ENCODE measurements at regions not wholly inside any gene's neighbourhood (a gene's known extent, or its start where the extent isn't known, plus 50 kb on each side); places are given as distances from the start of the nearest gene placed in this dataset.

- no peaks in the 10 kb centered on the region for H3K36me3 ChIP-seq (ENCODE audit: control insufficient read depth, insufficient read depth, low read length)
- H3K27me3 ChIP-seq (ENCODE audit: control insufficient read depth, insufficient read depth, low read length): no peaks in the 10 kb centered on the region
- TF ChIP-seq CTCF (IDR thresholded peaks at IDR 0.05; ENCODE audit: insufficient read depth, low read length, poor library complexity, severe bottlenecking): no peak
- DNase-seq (ENCODE audit: low read depth): no peak
- no peak overlapping the region for H3K4me3 ChIP-seq (ENCODE audit: low read depth, low read length)
Measured at GRCh38 chr10:20406281-20407104, 490.6 kb downstream of the NEBL start.

- TF ChIP-seq CTCF (IDR thresholded peaks at IDR 0.05; ENCODE audit: insufficient read depth, low read length, poor library complexity, severe bottlenecking): no peak
- no peaks in the 10 kb centered on the region for H3K27me3 ChIP-seq (ENCODE audit: control insufficient read depth, insufficient read depth, low read length)
- no peak for DNase-seq (ENCODE audit: low read depth)
- no peak overlapping the region for H3K4me3 ChIP-seq (ENCODE audit: low read depth, low read length)
- no peaks in the 10 kb centered on the region for H3K36me3 ChIP-seq (ENCODE audit: control insufficient read depth, insufficient read depth, low read length)
Measured at GRCh38 chr10:20405761-20406160, 491.4 kb downstream of the NEBL start.

GRCh38 chr10:20405050-20405449 lies 492.1 kb downstream of the NEBL start:
- no peak for TF ChIP-seq CTCF (IDR thresholded peaks at IDR 0.05; ENCODE audit: insufficient read depth, low read length, poor library complexity, severe bottlenecking)
- Histone ChIP-seq H3K27me3 (ENCODE audit: control insufficient read depth, insufficient read depth, low read length) (no peaks in the 10 kb centered on the region), H3K4me3 (ENCODE audit: low read depth, low read length) (no peak overlapping the region), H3K36me3 (ENCODE audit: control insufficient read depth, insufficient read depth, low read length) (no peaks in the 10 kb centered on the region)
- DNase-seq (ENCODE audit: low read depth): no peak

GRCh38 chr10:20399772-20400171 lies 497.3 kb downstream of the NEBL start:
- H3K27me3 ChIP-seq (ENCODE audit: control insufficient read depth, insufficient read depth, low read length): no peaks in the 10 kb centered on the region
- no peak overlapping the region for H3K4me3 ChIP-seq (ENCODE audit: low read depth, low read length)
- DNase-seq (ENCODE audit: low read depth): no peak
- H3K36me3 ChIP-seq (ENCODE audit: control insufficient read depth, insufficient read depth, low read length): no peaks in the 10 kb centered on the region
- no peak for TF ChIP-seq CTCF (IDR thresholded peaks at IDR 0.05; ENCODE audit: insufficient read depth, low read length, poor library complexity, severe bottlenecking)

GRCh38 chr10:20396701-20397100 lies 500.4 kb downstream of the NEBL start:
- no peak for DNase-seq (ENCODE audit: low read depth)
- TF ChIP-seq CTCF (IDR thresholded peaks at IDR 0.05; ENCODE audit: insufficient read depth, low read length, poor library complexity, severe bottlenecking): no peak
- H3K27me3 ChIP-seq (ENCODE audit: control insufficient read depth, insufficient read depth, low read length): no peaks in the 10 kb centered on the region
- no peaks in the 10 kb centered on the region for H3K36me3 ChIP-seq (ENCODE audit: control insufficient read depth, insufficient read depth, low read length)
- no peak overlapping the region for H3K4me3 ChIP-seq (ENCODE audit: low read depth, low read length)

GRCh38 chr10:20396205-20396604 lies 500.9 kb downstream of the NEBL start:
- TF ChIP-seq CTCF (IDR thresholded peaks at IDR 0.05; ENCODE audit: insufficient read depth, low read length, poor library complexity, severe bottlenecking): no peak
- no peak overlapping the region for H3K4me3 ChIP-seq (ENCODE audit: low read depth, low read length)
- H3K27me3 ChIP-seq (ENCODE audit: control insufficient read depth, insufficient read depth, low read length): no peaks in the 10 kb centered on the region
- no peak for DNase-seq (ENCODE audit: low read depth)
- no peaks in the 10 kb centered on the region for H3K36me3 ChIP-seq (ENCODE audit: control insufficient read depth, insufficient read depth, low read length)
